A673 (cell line): ENCODE measurements at regions not wholly inside any gene's neighbourhood (a gene's known extent, or its start where the extent isn't known, plus 50 kb on each side); places are given as distances from the start of the nearest gene placed in this dataset.
A peak's percentile ranks its signal among the peaks of the same experiment; 100 is the strongest.

Source experiments
- BruUV-seq: library from RNA; stranded (reverse); fragments of 400-500 nt; replicated peaks from 2 replicates; lab custom pipeline; 2021; lab: Mats Ljungman, UMichigan
- CTCF ChIA-PET: fragments of 300-600 bp; sonication (Branson Sonifier 250); formaldehyde crosslinking; loops from one replicate; lab custom pipeline; 2022; ENCODE audit warnings: antibody characterized with exemption; lab: Charles Lee
- POLR2A ChIA-PET: fragments of 300-600 bp; sonication (Branson Sonifier 250); formaldehyde crosslinking; loops from one replicate; lab custom pipeline; 2022; ENCODE audit warnings: antibody characterized with exemption; ENCODE audit not compliant: low non-redundant PET; lab: Charles Lee
- DNase-seq: peaks from one replicate; pipeline ENCODE4 v3.0.0-alpha.2; 2015; ENCODE audit warnings: low spot score
- H3K27ac ChIP-seq: fragments of 200-600 bp; sonication (generic); 2 replicates; pipeline ENCODE4 v1.5.1; 2016; ENCODE audit warnings: mixed run types, low read depth, mild to moderate bottlenecking, mixed read lengths, antibody characterized with exemption, low read length; ENCODE audit not compliant: poor library complexity, severe bottlenecking
- H3K27me3 ChIP-seq: fragments of 200-600 bp; sonication (generic); replicated peaks from 2 replicates; pipeline ENCODE4 v1.6.1; 2017; ENCODE audit warnings: mixed run types, low read depth, mild to moderate bottlenecking, mixed read lengths, antibody characterized with exemption, low read length; ENCODE audit not compliant: insufficient read depth, poor library complexity
- H3K36me3 ChIP-seq: fragments of 200-600 bp; sonication (generic); 2 replicates; pipeline ENCODE4 v1.6.1; 2016; ENCODE audit warnings: mixed run types, mild to moderate bottlenecking, mixed read lengths, antibody characterized with exemption, low read length; ENCODE audit not compliant: insufficient read depth, poor library complexity, severe bottlenecking
- H3K4me1 ChIP-seq: fragments of 200-600 bp; sonication (generic); 2 replicates; pipeline ENCODE4 v1.6.1; 2017; ENCODE audit warnings: mixed run types, mild to moderate bottlenecking, mixed read lengths, antibody characterized with exemption, low read length; ENCODE audit not compliant: insufficient read depth, poor library complexity, severe bottlenecking
- H3K4me3 ChIP-seq: fragments of 200-600 bp; sonication (generic); 2 replicates; pipeline ENCODE4 v1.5.1; 2016; ENCODE audit warnings: low read depth, mixed run types, mild to moderate bottlenecking, mixed read lengths, low read length; ENCODE audit not compliant: poor library complexity, severe bottlenecking
- H3K9me3 ChIP-seq: fragments of 200-600 bp; sonication (generic); 2 replicates; pipeline ENCODE4 v1.6.1; 2016; ENCODE audit warnings: mixed run types, low read depth, mild to moderate bottlenecking, mixed read lengths, antibody characterized with exemption, low read length; ENCODE audit not compliant: poor library complexity, severe bottlenecking
- CTCF ChIP-seq: fragments of 300-800, 200-600 bp; sonication (generic); conservative IDR thresholded peaks from 2 replicates; pipeline ENCODE4 v1.5.1; 2017; ENCODE audit warnings: low read depth, mild to moderate bottlenecking, antibody characterized with exemption, low read length, moderate library complexity, mixed read lengths
- EZH2 ChIP-seq: fragments of 200-600 bp; sonication (generic); IDR thresholded peaks from 2 replicates; pipeline ENCODE4 v1.6.1; 2017; ENCODE audit warnings: borderline replicate concordance, low read depth, mild to moderate bottlenecking, mixed read lengths, antibody characterized with exemption, low read length; ENCODE audit not compliant: poor library complexity, severe bottlenecking
- intact Hi-C: fragments of 100-400 bp; cut with micrococcal nuclease; formaldehyde crosslinking; loops from one replicate; pipeline ENCODE4 v1.10.0; 2022; ENCODE audit not compliant: unreplicated experiment

DNA sequence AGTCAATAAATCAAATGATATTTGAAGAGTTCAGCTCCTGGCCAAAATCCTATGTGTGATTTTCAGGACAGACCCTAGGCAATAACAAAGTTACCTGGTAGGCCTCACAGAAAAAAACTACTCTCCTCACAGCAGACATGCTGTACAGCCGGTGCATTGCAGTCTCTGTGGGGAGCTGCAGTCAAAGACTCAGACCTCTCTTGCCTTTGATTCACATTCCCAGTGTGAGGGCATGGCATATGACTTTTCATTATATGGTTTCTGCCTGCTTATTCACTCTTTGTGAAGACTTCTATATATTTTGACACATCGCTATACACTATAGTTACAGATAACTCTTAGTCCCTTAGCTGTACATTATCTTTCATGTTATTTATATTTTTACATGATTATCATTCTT, 2684.3 kb upstream of the PCDH20 start:
- peaks cover 43% of the 10 kb centered on the region for H3K4me1 ChIP-seq
- intact Hi-C loops, result no loop called here
- H3K27me3 ChIP-seq, result no peaks in the 10 kb centered on the region
- no peak for DNase-seq
- ChIA-PET CTCF (no interaction called here), POLR2A (no interaction called here)
- TF ChIP-seq EZH2 (no peak), CTCF (no peak)
- no TSS peak for BruUV-seq
- H3K27ac ChIP-seq, result peak overlapping the region; percentile 60
- no peaks in the 10 kb centered on the region for H3K9me3 ChIP-seq
- no peaks in the 10 kb centered on the region for H3K36me3 ChIP-seq
- no peak overlapping the region for H3K4me3 ChIP-seq

DNA sequence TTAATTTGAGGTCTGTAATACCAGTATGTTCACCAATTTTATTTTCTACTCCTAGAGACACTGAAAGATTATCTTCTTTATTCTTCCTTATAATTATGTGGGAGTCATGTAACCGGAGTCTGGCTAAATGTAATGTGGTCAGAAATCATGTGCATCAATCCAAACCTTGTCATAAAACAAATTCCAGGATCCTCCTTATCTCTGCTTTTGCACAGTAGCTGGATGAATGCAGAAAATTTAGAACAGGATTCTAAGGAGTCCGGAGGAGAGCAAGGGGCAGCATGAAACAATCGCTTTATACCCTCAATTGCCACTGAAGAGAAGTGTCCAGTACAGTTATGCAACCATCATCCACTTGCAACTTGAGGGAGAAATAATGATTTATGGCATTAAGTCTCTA, 2674.7 kb upstream of the PCDH20 start:
- Histone ChIP-seq H3K27ac (peak overlapping the region; percentile 98), H3K27me3 (no peaks in the 10 kb centered on the region), H3K36me3 (peaks cover 22% of the 10 kb centered on the region), H3K4me1 (peaks cover 26% of the 10 kb centered on the region), H3K9me3 (no peaks in the 10 kb centered on the region), H3K4me3 (peak overlapping the region; percentile 41)
- POLR2A ChIA-PET, result no interaction called here
- BruUV-seq, result no TSS peak
- CTCF ChIA-PET, result no interaction called here
- DNase-seq, result no peak
- intact Hi-C loops, result no loop called here
- TF ChIP-seq CTCF (no peak), EZH2 (no peak)

DNA sequence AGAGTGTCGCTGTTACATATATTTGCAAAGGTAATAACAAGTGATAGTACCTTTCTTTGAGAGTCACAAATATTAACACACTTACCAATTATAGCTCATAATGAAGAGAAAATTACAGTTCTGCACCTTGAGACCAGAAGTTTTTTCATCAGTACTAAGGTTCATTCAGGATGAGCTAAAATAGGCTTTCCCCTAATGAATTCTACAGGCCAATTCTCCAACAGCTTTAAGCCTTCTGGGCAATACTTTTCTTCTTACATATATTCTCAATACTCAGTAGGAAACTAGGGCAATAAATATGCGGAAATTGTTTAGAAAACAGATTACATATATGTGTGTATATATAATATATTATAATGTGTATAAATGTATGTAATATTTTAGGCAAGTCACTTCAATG, 2672.8 kb upstream of the PCDH20 start:
- Histone ChIP-seq H3K36me3 (peaks cover 38% of the 10 kb centered on the region), H3K27me3 (no peaks in the 10 kb centered on the region), H3K4me3 (peak overlapping the region; percentile 41), H3K27ac (peak overlapping the region; percentile 98), H3K9me3 (peaks cover 9% of the 10 kb centered on the region), H3K4me1 (peaks cover 26% of the 10 kb centered on the region)
- ChIA-PET POLR2A (no interaction called here), CTCF (no interaction called here)
- intact Hi-C loops, result loop anchor here (5.0 kb wide), 2 partner anchors 161 to 961 kb away; no protein-coding TSS in a partner anchor
- no TSS peak for BruUV-seq
- TF ChIP-seq CTCF (no peak), EZH2 (no peak)
- peak; percentile 57 for DNase-seq
